ENCODE measurements at regions not wholly inside any gene's neighbourhood (a gene's known extent, or its start where the extent isn't known, plus 50 kb on each side); places are given as distances from the start of the nearest gene placed in this dataset.

- no peak for FAIRE-seq
These were observed 353.5 kb downstream of the MCTP2 start for GRCh38 chr15:94584833-94585244.

GRCh38 chr15:94586099-94586498 lies 354.7 kb downstream of the MCTP2 start:
- no peak for DNase-seq (ENCODE audit: insufficient read length, low spot score)
- FAIRE-seq: no peak

More at GRCh38 chr15:94584833-94585244, 353.5 kb downstream of the MCTP2 start:
- no peak for DNase-seq (ENCODE audit: insufficient read length, low spot score)
- TF ChIP-seq POLR2A (IDR thresholded peaks at IDR 0.05; ENCODE audit: low read depth, low read length): no peak

GRCh38 chr15:94587113-94587512 lies 355.8 kb downstream of the MCTP2 start:
- TF ChIP-seq POLR2A (IDR thresholded peaks at IDR 0.05; ENCODE audit: low read depth, low read length): no peak
- no peak for FAIRE-seq
- no peak for DNase-seq (ENCODE audit: insufficient read length, low spot score)

More at GRCh38 chr15:94586099-94586498, 354.7 kb downstream of the MCTP2 start:
- TF ChIP-seq POLR2A (IDR thresholded peaks at IDR 0.05; ENCODE audit: low read depth, low read length): no peak

- FAIRE-seq (no peak), DNase-seq (ENCODE audit: insufficient read length, low spot score) (no peak)
- TF ChIP-seq POLR2A (IDR thresholded peaks at IDR 0.05; ENCODE audit: low read depth, low read length): no peak
These were observed 357.6 kb downstream of the MCTP2 start for GRCh38 chr15:94588993-94589392.

- no peak for TF ChIP-seq POLR2A (IDR thresholded peaks at IDR 0.05; ENCODE audit: low read depth, low read length)
- no peak for FAIRE-seq
- DNase-seq (ENCODE audit: insufficient read length, low spot score): no peak
These were observed 361.1 kb downstream of the MCTP2 start for GRCh38 chr15:94592495-94592894.

GRCh38 chr15:94596707-94597106 lies 365.3 kb downstream of the MCTP2 start:
- TF ChIP-seq POLR2A (IDR thresholded peaks at IDR 0.05; ENCODE audit: low read depth, low read length): no peak
- FAIRE-seq (no peak), DNase-seq (ENCODE audit: insufficient read length, low spot score) (no peak)

DNA sequence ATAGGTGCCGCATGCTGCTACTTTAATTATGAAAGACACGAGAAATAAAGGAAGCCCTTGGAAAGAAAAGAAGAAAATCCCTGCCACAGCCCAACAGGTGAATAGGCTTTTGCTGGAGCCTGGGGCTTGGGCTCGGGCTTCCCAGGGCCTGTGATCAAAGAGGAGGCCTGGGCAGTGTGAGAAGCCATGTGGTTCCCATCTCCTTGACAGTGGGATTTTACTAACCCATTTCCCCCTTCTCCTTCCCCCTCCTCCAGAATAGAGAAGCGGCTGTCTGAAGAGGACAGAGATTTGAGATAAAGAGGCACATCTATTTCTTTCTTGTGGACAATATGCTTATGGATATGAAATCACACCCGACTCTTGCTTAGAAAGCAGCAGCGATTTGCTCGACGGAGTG lies 369.1 kb downstream of the MCTP2 start:
- FAIRE-seq: no peak
- no peak for TF ChIP-seq POLR2A (IDR thresholded peaks at IDR 0.05; ENCODE audit: low read depth, low read length)
- no peak for DNase-seq (ENCODE audit: insufficient read length, low spot score)

- FAIRE-seq (no peak), DNase-seq (ENCODE audit: insufficient read length, low spot score) (no peak)
- no peak for TF ChIP-seq POLR2A (IDR thresholded peaks at IDR 0.05; ENCODE audit: low read depth, low read length)
These were observed 371.6 kb downstream of the MCTP2 start for GRCh38 chr15:94602754-94603470.

- FAIRE-seq (no peak), DNase-seq (ENCODE audit: insufficient read length, low spot score) (no peak)
- TF ChIP-seq POLR2A (IDR thresholded peaks at IDR 0.05; ENCODE audit: low read depth, low read length): no peak
These were observed 374.9 kb downstream of the MCTP2 start for GRCh38 chr15:94606286-94606685.

DNA sequence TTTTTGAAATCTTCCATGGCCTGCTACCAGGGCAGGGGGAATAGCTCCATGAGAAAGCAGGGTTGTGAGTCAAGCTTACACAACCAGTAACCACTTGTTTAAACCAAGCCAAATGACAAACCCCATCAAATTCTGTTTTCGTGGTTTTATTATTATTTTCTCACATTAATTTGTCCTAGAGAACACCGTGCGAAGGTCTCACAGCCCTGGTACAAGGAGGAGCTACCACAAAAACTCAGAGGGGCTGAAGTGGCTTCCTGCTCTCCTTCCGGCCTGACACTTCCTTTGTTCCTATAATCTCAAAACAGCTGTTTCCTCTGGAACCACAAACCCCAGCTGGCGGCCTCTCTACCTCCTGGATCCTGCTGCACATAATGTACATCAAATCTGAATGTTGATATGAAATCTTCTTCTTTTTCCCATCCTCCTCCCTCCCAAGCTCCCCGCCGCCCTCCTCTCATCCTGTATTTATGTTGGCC lies 375.9 kb downstream of the MCTP2 start:
- FAIRE-seq (no peak), DNase-seq (ENCODE audit: insufficient read length, low spot score) (no peak)
- TF ChIP-seq POLR2A (IDR thresholded peaks at IDR 0.05; ENCODE audit: low read depth, low read length): no peak

DNA sequence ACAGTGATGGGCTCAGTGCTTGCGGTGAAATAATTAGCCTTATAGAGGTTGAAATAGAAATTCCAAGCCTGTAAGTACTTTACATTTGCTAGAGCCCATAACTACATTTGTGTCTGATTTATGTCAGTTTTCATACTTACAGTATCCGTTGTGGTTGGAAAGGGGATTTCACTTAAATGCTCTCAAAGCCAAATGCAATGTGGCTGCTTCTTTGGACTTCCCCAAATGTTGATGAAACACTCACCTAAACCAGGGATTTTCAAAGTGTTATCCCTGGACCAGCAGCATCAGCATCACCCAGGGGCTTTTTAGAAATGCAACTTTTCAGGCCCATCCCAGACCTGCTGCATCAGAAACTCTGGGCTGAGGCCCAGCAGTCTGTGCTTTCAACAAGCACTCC lies 378.7 kb downstream of the MCTP2 start:
- no peak for DNase-seq (ENCODE audit: insufficient read length, low spot score)

DNA sequence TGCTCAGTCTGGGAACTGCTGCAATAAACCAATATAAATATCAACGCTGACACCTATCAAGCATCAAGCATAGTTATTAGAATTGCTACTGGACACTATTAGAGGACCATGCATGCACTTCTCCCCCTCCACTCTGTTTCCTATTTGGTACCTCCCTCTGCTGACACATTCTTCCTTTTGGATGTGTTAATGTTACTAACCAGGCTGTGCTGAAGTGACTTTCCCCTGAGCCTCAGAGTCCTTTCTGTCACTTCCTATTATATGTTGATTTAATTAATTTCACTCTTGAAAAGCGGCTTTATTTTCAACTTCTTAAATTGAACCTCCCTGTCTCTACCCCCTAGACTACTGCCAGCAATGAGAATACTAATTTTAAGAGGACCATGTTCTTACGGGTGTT lies 379.1 kb downstream of the MCTP2 start:
- DNase-seq (ENCODE audit: insufficient read length, low spot score): no peak
- no peak for FAIRE-seq
- TF ChIP-seq POLR2A (IDR thresholded peaks at IDR 0.05; ENCODE audit: low read depth, low read length): no peak

More for the DNA sequence above, 378.7 kb downstream of the MCTP2 start:
- no peak for FAIRE-seq
- TF ChIP-seq POLR2A (IDR thresholded peaks at IDR 0.05; ENCODE audit: low read depth, low read length): no peak

DNA sequence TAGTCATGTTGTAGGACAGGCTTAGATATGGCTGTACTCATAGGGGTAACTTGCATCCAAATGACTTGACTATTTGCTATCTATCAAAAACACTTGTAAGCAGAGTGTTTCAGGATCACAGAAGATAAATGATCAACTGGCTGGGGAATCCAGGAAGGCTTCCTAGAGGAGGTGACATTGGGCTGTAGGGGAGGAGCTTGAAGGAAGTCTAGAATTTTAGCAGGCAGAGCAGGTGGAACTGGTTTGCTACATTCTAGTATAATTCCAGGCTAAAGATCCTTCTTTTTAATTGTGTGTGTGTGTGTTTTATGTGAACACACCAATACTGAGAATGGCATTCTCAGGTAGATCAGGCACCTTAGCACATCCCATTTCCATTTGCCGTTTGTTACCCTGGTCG lies 380.3 kb downstream of the MCTP2 start:
- FAIRE-seq: no peak
- TF ChIP-seq POLR2A (IDR thresholded peaks at IDR 0.05; ENCODE audit: low read depth, low read length): no peak
- no peak for DNase-seq (ENCODE audit: insufficient read length, low spot score)

- no peak for DNase-seq (ENCODE audit: insufficient read length, low spot score)
- no peak for FAIRE-seq
- no peak for TF ChIP-seq POLR2A (IDR thresholded peaks at IDR 0.05; ENCODE audit: low read depth, low read length)
These were observed 384.3 kb downstream of the MCTP2 start for GRCh38 chr15:94615688-94616087.

DNA sequence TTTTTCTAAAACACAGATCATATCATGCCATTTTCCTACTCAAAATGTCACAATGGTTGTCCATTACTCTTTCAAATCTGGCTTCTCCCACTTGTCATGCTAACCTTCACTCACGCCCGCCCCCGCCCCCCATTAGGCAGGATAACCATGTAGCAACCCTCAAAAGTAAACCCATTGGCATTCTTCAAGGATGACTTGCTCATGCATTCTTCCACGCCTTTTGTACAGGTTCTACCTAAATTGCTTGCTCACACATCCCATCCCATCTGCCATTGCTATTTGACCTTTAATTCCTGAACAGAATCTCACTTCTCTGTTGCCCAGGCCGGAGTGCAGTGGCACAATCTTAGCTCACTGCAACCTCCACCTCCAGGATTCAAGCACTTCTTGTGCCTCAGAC lies 389.3 kb downstream of the MCTP2 start:
- no peak for TF ChIP-seq POLR2A (IDR thresholded peaks at IDR 0.05; ENCODE audit: low read depth, low read length)
- DNase-seq (ENCODE audit: insufficient read length, low spot score) (no peak), FAIRE-seq (no peak)
